MM.1S (cell line): ENCODE measurements at regions not wholly inside any gene's neighbourhood (a gene's known extent, or its start where the extent isn't known, plus 50 kb on each side); places are given as distances from the start of the nearest gene placed in this dataset.
A peak's percentile ranks its signal among the peaks of the same experiment; 100 is the strongest.

Experiments
- DNase-seq: peaks from one replicate; pipeline ENCODE4 v3.0.0-alpha.2; 2015
- H2AFZ ChIP-seq: fragments of 300-600 bp; sonication (generic); 2 replicates; pipeline ENCODE4 v1.6.0; 2016; ENCODE audit warnings: antibody characterized with exemption, low read length
- H3F3A ChIP-seq: fragments of 300-600 bp; sonication (generic); 2 replicates; pipeline ENCODE4 v1.6.1; 2016; ENCODE audit warnings: mild to moderate bottlenecking, antibody characterized with exemption, low read length, moderate library complexity, mixed read lengths; ENCODE audit not compliant: insufficient read depth
- H3K27ac ChIP-seq: fragments of 300-600 bp; sonication (generic); 2 replicates; pipeline ENCODE4 v1.5.1; 2016; ENCODE audit warnings: mild to moderate bottlenecking, low read length
- H3K27me3 ChIP-seq: fragments of 300-600 bp; sonication (generic); replicated peaks from 2 replicates; pipeline ENCODE4 v1.6.0; 2016; ENCODE audit warnings: low read length; ENCODE audit not compliant: insufficient read depth
- H3K36me3 ChIP-seq: fragments of 300-600 bp; sonication (generic); replicated peaks from 2 replicates; pipeline ENCODE4 v1.6.1; 2016; ENCODE audit warnings: mild to moderate bottlenecking, low read length, mixed read lengths; ENCODE audit not compliant: insufficient read depth
- H3K4me1 ChIP-seq: fragments of 300-600 bp; sonication (generic); 2 replicates; pipeline ENCODE4 v1.6.1; 2016; ENCODE audit warnings: low read length, mixed read lengths
- H3K4me2 ChIP-seq: fragments of 300-600 bp; sonication (generic); 2 replicates; pipeline ENCODE4 v1.6.0; 2016; ENCODE audit warnings: low read depth, low read length
- H3K4me3 ChIP-seq: fragments of 300-600 bp; sonication (generic); 2 replicates; pipeline ENCODE4 v1.5.1; 2016; ENCODE audit warnings: low read length, mixed read lengths
- H3K79me2 ChIP-seq: fragments of 300-600 bp; sonication (generic); 2 replicates; pipeline ENCODE4 v1.6.1; 2016; ENCODE audit warnings: mixed run types, low read length, mixed read lengths
- H3K9ac ChIP-seq: fragments of 300-600 bp; sonication (generic); 2 replicates; pipeline ENCODE4 v1.6.1; 2016; ENCODE audit warnings: low read length, mixed read lengths
- H3K9me2 ChIP-seq: fragments of 300-600 bp; sonication (generic); replicated peaks from 2 replicates; pipeline ENCODE4 v1.6.1; 2016; ENCODE audit warnings: mild to moderate bottlenecking, low read length, mixed read lengths; ENCODE audit not compliant: insufficient read depth
- H3K9me3 ChIP-seq: fragments of 300-600 bp; sonication (generic); replicated peaks from 2 replicates; pipeline ENCODE4 v1.6.1; 2016; ENCODE audit warnings: mild to moderate bottlenecking, low read length, mixed read lengths; ENCODE audit not compliant: insufficient read depth
- H4K20me1 ChIP-seq: fragments of 300-600 bp; sonication (generic); 2 replicates; pipeline ENCODE4 v1.6.1; 2016; ENCODE audit warnings: mild to moderate bottlenecking, low read length, moderate library complexity, mixed read lengths; ENCODE audit not compliant: insufficient read depth
- EZH2 ChIP-seq: fragments of 300-600 bp; sonication (generic); optimal IDR thresholded peaks from 2 replicates; pipeline ENCODE3; 2017; ENCODE audit warnings: low read depth, mild to moderate bottlenecking, antibody characterized with exemption, low read length, mixed read lengths
- EZH2phosphoT487 ChIP-seq: fragments of 300-600 bp; sonication (generic); IDR thresholded peaks from 2 replicates; pipeline ENCODE4 v1.6.1; 2018; ENCODE audit warnings: antibody characterized with exemption, low read length
- TF ChIP-seq, protein P1 (sequence below): fragments of 300-600 bp; sonication (generic); IDR thresholded peaks from 2 replicates; pipeline ENCODE4 v1.5.1; 2016; ENCODE audit warnings: antibody characterized with exemption, low read length, mixed read lengths

DNA sequence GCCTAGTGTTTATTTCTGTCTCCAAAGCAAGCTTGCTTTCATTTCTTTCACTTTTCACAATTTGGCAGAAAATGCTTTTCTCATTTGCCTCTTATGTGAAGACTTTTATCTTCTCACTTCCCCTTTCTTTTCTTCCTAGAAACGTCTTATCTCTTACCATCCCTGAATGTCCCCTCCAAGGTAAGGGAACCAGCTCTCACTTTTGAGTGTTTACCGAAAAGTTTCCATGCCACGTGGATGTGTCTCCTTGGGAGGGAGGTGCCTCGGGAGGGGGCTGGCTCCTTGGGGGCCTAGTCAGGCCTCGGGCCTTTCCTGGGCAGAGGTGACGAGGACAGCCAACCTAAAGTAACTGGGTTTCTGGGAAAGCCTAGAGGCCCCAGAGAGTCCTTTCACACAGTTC lies 127.4 kb downstream of the CD24 start:
- Histone ChIP-seq H3K9ac (no peak overlapping the region), H3K9me3 (no peaks in the 10 kb centered on the region), H3K27ac (no peak overlapping the region), H4K20me1 (no peaks in the 10 kb centered on the region), H3K4me1 (no peaks in the 10 kb centered on the region), H3K4me3 (no peak overlapping the region), H3K4me2 (no peak overlapping the region), H3K36me3 (no peaks in the 10 kb centered on the region), H3K79me2 (no peaks in the 10 kb centered on the region), H3K27me3 (no peaks in the 10 kb centered on the region), H2AFZ (no peak overlapping the region), H3K9me2 (no peaks in the 10 kb centered on the region), H3F3A (no peaks in the 10 kb centered on the region)
- TF ChIP-seq EZH2 = no peak
- TF ChIP-seq, protein P1, sequence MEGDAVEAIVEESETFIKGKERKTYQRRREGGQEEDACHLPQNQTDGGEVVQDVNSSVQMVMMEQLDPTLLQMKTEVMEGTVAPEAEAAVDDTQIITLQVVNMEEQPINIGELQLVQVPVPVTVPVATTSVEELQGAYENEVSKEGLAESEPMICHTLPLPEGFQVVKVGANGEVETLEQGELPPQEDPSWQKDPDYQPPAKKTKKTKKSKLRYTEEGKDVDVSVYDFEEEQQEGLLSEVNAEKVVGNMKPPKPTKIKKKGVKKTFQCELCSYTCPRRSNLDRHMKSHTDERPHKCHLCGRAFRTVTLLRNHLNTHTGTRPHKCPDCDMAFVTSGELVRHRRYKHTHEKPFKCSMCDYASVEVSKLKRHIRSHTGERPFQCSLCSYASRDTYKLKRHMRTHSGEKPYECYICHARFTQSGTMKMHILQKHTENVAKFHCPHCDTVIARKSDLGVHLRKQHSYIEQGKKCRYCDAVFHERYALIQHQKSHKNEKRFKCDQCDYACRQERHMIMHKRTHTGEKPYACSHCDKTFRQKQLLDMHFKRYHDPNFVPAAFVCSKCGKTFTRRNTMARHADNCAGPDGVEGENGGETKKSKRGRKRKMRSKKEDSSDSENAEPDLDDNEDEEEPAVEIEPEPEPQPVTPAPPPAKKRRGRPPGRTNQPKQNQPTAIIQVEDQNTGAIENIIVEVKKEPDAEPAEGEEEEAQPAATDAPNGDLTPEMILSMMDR = no peak
- TF ChIP-seq EZH2phosphoT487 = no peak
- DNase-seq = no peak

DNA sequence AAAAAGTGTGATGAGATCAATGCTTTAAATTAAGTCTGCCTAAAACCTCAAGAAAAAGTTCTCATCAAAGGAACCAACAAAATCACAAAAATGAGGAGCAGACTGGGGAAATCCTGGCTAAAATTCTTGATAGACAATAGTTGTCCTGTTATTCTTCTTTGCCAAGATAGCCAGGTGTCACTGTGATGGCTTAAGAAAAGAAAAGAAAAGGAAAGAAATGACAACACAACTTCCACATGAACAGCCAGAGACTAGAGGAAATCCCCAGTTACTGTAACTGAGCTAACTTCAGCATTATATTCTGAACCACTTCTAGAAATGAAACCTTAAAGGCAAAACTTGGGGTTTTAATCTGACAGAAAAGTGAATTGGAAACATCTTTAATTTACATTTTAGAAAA lies 129.6 kb downstream of the CD24 start:
- Histone ChIP-seq H3K27ac (no peak overlapping the region), H3K27me3 (no peaks in the 10 kb centered on the region), H4K20me1 (no peaks in the 10 kb centered on the region), H3K9me2 (no peaks in the 10 kb centered on the region), H3K79me2 (no peaks in the 10 kb centered on the region), H3K4me2 (no peak overlapping the region), H3K9me3 (no peaks in the 10 kb centered on the region), H3K9ac (no peak overlapping the region), H3K36me3 (no peaks in the 10 kb centered on the region), H3F3A (no peaks in the 10 kb centered on the region), H3K4me3 (no peak overlapping the region), H2AFZ (no peak overlapping the region), H3K4me1 (no peaks in the 10 kb centered on the region)
- peak; percentile 21 for DNase-seq
- no peak for TF ChIP-seq EZH2
- TF ChIP-seq, protein P1 = no peak
- TF ChIP-seq EZH2phosphoT487 = no peak

GRCh38 chr6:106832766-106833510 lies 141.6 kb downstream of the CD24 start:
- no peak overlapping the region for H3K4me3 ChIP-seq
- H3K27me3 ChIP-seq = no peaks in the 10 kb centered on the region
- no peaks in the 10 kb centered on the region for H3K36me3 ChIP-seq
- H3K9ac ChIP-seq = no peak overlapping the region
- H2AFZ ChIP-seq = no peak overlapping the region
- H3K9me3 ChIP-seq = no peaks in the 10 kb centered on the region
- no peak for DNase-seq
- no peaks in the 10 kb centered on the region for H3K79me2 ChIP-seq
- no peaks in the 10 kb centered on the region for H3K4me1 ChIP-seq
- no peaks in the 10 kb centered on the region for H3K9me2 ChIP-seq
- no peak overlapping the region for H3K27ac ChIP-seq
- H3F3A ChIP-seq = no peaks in the 10 kb centered on the region
- no peaks in the 10 kb centered on the region for H4K20me1 ChIP-seq
- TF ChIP-seq, protein P1 = no peak
- TF ChIP-seq EZH2 (no peak), EZH2phosphoT487 (no peak)
- no peak overlapping the region for H3K4me2 ChIP-seq
